GM19193 (cell line): ENCODE measurements at regions not wholly inside any gene's neighbourhood (a gene's known extent, or its start where the extent isn't known, plus 50 kb on each side); places are given as distances from the start of the nearest gene placed in this dataset.

Experiments used
- POLR2A ChIP-seq: IDR thresholded peaks from 4 replicates; pipeline ENCODE4 v1.6.1; 2011; ENCODE audit not compliant: insufficient read depth, insufficient read length; ENCODE audit errors: extremely low read depth

- no peak for TF ChIP-seq POLR2A
Observed at GRCh38 chr1:88039240-88039639, 644.8 kb upstream of the PKN2 start.

GRCh38 chr1:88043834-88044233 lies 640.2 kb upstream of the PKN2 start:
- no peak for TF ChIP-seq POLR2A

- TF ChIP-seq POLR2A, result no peak
Observed at GRCh38 chr1:88052167-88052566, 631.9 kb upstream of the PKN2 start.

- TF ChIP-seq POLR2A, result no peak
Observed at GRCh38 chr1:88053065-88053464, 631.0 kb upstream of the PKN2 start.

GRCh38 chr1:88056881-88057280 lies 627.2 kb upstream of the PKN2 start:
- no peak for TF ChIP-seq POLR2A

- no peak for TF ChIP-seq POLR2A
Observed at GRCh38 chr1:88058205-88058604, 625.9 kb upstream of the PKN2 start.

GRCh38 chr1:88060112-88060673 lies 623.9 kb upstream of the PKN2 start:
- TF ChIP-seq POLR2A, result no peak

GRCh38 chr1:88060750-88061491 lies 623.2 kb upstream of the PKN2 start:
- TF ChIP-seq POLR2A, result no peak

GRCh38 chr1:88061492-88062177 lies 622.4 kb upstream of the PKN2 start:
- no peak for TF ChIP-seq POLR2A

- no peak for TF ChIP-seq POLR2A
Observed at GRCh38 chr1:88062650-88063153, 621.4 kb upstream of the PKN2 start.

GRCh38 chr1:88063605-88064004 lies 620.5 kb upstream of the PKN2 start:
- no peak for TF ChIP-seq POLR2A

GRCh38 chr1:88068407-88068960 lies 615.6 kb upstream of the PKN2 start:
- TF ChIP-seq POLR2A, result no peak

GRCh38 chr1:88070956-88071355 lies 613.1 kb upstream of the PKN2 start:
- TF ChIP-seq POLR2A, result no peak

- no peak for TF ChIP-seq POLR2A
Observed at GRCh38 chr1:88074661-88075060, 609.4 kb upstream of the PKN2 start.

- TF ChIP-seq POLR2A, result no peak
Observed at GRCh38 chr1:88075813-88076212, 608.3 kb upstream of the PKN2 start.
